ENCODE measurements at regions not wholly inside any gene's neighbourhood (a gene's known extent, or its start where the extent isn't known, plus 50 kb on each side); places are given as distances from the start of the nearest gene placed in this dataset.

DNA sequence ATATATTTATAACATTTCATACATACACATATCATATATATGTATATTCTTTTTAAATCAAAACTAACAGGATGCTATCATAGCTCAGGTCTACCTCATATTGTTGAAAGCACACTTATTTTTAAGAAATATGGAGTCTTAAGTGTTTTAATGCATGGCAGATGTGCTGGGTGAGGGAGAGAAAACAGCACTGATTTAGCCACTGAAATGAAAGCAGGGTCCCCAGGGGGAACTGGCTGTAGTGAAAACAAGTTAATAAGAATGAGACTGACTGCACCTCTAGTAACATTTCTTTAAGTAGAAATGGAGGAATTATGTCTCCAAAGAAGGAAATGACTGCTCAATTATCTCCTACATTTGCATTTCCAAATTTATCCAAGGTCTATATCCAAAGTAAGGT, 857.8 kb downstream of the DCDC2C start:
- no peaks in the 10 kb centered on the region for H3K9me3 ChIP-seq
- ATAC-seq (ENCODE audit: insufficient number of reproducible peaks, low FRiP score, low read depth), result no peak
- TF ChIP-seq CTCF (IDR thresholded peaks at IDR 0.05), result no peak
- no peaks in the 10 kb centered on the region for H3K27me3 ChIP-seq (replicated peaks; ENCODE audit: insufficient read depth)
- H3K4me1 ChIP-seq (ENCODE audit: control insufficient read depth in 1 of 2, low read depth in 2 of 2), result no peaks in the 10 kb centered on the region
- DNase-seq (ENCODE audit: low spot score), result no peak
- no peak overlapping the region for H3K27ac ChIP-seq
- no peaks in the 10 kb centered on the region for H3K36me3 ChIP-seq
- no peak overlapping the region for H3K4me3 ChIP-seq

- no peak overlapping the region for H3K4me3 ChIP-seq
- no peaks in the 10 kb centered on the region for H3K36me3 ChIP-seq
- no peaks in the 10 kb centered on the region for H3K4me1 ChIP-seq (ENCODE audit: control insufficient read depth in 1 of 2, low read depth in 2 of 2)
- H3K27me3 ChIP-seq (replicated peaks; ENCODE audit: insufficient read depth), result no peaks in the 10 kb centered on the region
- DNase-seq (ENCODE audit: low spot score), result no peak
- peaks cover 3% of the 10 kb centered on the region for H3K9me3 ChIP-seq
- ATAC-seq (ENCODE audit: insufficient number of reproducible peaks, low FRiP score, low read depth), result no peak
- no peak for TF ChIP-seq CTCF (IDR thresholded peaks at IDR 0.05)
- H3K27ac ChIP-seq, result no peak overlapping the region
Measured at GRCh38 chr2:4576075-4576474, 872.7 kb downstream of the DCDC2C start.

GRCh38 chr2:4579977-4580376, 876.6 kb downstream of the DCDC2C start:
- no peaks in the 10 kb centered on the region for H3K9me3 ChIP-seq
- no peak for ATAC-seq (ENCODE audit: insufficient number of reproducible peaks, low FRiP score, low read depth)
- no peak overlapping the region for H3K4me3 ChIP-seq
- H3K27me3 ChIP-seq (replicated peaks; ENCODE audit: insufficient read depth), result no peaks in the 10 kb centered on the region
- no peak for TF ChIP-seq CTCF (IDR thresholded peaks at IDR 0.05)
- no peaks in the 10 kb centered on the region for H3K4me1 ChIP-seq (ENCODE audit: control insufficient read depth in 1 of 2, low read depth in 2 of 2)
- DNase-seq (ENCODE audit: low spot score), result no peak
- no peak overlapping the region for H3K27ac ChIP-seq
- H3K36me3 ChIP-seq, result no peaks in the 10 kb centered on the region

GRCh38 chr2:4585057-4585635, 881.8 kb downstream of the DCDC2C start:
- no peak for TF ChIP-seq CTCF (IDR thresholded peaks at IDR 0.05)
- ATAC-seq (ENCODE audit: insufficient number of reproducible peaks, low FRiP score, low read depth) (no peak), DNase-seq (ENCODE audit: low spot score) (no peak)
- H3K4me3 ChIP-seq, result no peak overlapping the region
- H3K9me3 ChIP-seq, result no peaks in the 10 kb centered on the region
- no peak overlapping the region for H3K27ac ChIP-seq
- no peaks in the 10 kb centered on the region for H3K27me3 ChIP-seq (replicated peaks; ENCODE audit: insufficient read depth)
- no peaks in the 10 kb centered on the region for H3K36me3 ChIP-seq
- H3K4me1 ChIP-seq (ENCODE audit: control insufficient read depth in 1 of 2, low read depth in 2 of 2), result no peaks in the 10 kb centered on the region

DNA sequence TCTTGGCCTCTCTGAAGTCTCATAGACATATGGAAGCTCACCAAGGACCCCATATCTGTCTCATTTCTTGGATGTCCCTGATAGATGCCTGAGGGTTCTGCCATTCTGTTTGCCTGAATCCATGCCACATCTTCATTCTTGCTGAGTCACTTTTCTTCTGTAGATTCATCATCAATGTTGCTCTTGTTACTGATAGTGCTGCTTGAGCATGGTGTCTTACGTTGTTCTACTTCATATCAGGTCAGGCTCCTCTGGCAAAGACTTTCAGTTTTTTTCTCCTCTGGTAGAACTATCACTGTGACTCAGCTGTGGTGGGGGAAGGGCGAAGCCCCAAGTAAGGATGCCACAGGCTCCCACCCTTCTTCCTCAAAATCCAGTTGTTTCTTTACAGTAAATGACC, 885.2 kb downstream of the DCDC2C start:
- DNase-seq (ENCODE audit: low spot score) (no peak), ATAC-seq (ENCODE audit: insufficient number of reproducible peaks, low FRiP score, low read depth) (no peak)
- Histone ChIP-seq H3K4me1 (ENCODE audit: control insufficient read depth in 1 of 2, low read depth in 2 of 2) (no peaks in the 10 kb centered on the region), H3K36me3 (no peaks in the 10 kb centered on the region), H3K4me3 (no peak overlapping the region), H3K27me3 (replicated peaks; ENCODE audit: insufficient read depth) (no peaks in the 10 kb centered on the region), H3K9me3 (no peaks in the 10 kb centered on the region), H3K27ac (no peak overlapping the region)
- no peak for TF ChIP-seq CTCF (IDR thresholded peaks at IDR 0.05)

Measured in thoracic aorta (tissue), 2 donors.